22Rv1 (cell line): ENCODE measurements at regions not wholly inside any gene's neighbourhood (a gene's known extent, or its start where the extent isn't known, plus 50 kb on each side); places are given as distances from the start of the nearest gene placed in this dataset.

Experiments used
- ZFX ChIP-seq: fragments of 450-650 bp; IDR thresholded peaks from 2 replicates; pipeline ENCODE4 v1.6.1; 2017; ENCODE audit warnings: antibody characterized with exemption, borderline replicate concordance
- TF ChIP-seq, protein P1 (sequence below): fragments of 450-650 bp; IDR thresholded peaks from 2 replicates; pipeline ENCODE4 v1.5.1; 2017; ENCODE audit warnings: mild to moderate bottlenecking

DNA sequence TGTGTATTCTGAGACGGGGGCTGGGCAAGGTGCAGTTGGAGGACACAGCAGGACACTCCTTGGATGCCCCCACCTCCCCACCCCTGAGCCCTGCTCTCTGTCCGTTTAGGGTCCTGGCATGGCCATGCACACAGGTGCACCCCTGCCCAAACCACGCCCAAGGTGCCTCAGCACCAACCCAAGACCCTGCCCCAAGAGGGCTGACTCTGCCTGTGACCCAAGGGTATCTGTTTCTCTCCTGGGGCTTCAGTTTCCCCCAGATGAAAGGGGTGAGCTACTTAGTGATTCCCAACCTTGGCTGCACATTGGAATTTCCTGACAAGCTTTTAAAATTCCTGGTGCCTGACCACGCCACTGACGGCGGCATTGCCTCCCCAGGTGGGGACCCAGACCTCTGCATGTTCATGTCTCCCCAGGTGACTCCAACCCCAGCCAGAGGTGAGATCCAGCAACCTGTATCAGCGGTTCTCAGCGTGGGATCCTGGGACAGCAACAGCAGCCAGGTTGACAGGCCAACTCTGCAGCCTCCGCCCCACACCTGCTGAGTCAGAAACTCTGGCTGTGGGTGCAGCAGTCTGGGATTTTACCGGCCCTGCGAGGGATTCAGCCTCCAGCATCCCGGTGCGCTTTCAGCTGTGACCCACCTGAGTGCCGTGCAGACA is 483.4 kb downstream of the NPHP4 start:
- TF ChIP-seq, protein P1, sequence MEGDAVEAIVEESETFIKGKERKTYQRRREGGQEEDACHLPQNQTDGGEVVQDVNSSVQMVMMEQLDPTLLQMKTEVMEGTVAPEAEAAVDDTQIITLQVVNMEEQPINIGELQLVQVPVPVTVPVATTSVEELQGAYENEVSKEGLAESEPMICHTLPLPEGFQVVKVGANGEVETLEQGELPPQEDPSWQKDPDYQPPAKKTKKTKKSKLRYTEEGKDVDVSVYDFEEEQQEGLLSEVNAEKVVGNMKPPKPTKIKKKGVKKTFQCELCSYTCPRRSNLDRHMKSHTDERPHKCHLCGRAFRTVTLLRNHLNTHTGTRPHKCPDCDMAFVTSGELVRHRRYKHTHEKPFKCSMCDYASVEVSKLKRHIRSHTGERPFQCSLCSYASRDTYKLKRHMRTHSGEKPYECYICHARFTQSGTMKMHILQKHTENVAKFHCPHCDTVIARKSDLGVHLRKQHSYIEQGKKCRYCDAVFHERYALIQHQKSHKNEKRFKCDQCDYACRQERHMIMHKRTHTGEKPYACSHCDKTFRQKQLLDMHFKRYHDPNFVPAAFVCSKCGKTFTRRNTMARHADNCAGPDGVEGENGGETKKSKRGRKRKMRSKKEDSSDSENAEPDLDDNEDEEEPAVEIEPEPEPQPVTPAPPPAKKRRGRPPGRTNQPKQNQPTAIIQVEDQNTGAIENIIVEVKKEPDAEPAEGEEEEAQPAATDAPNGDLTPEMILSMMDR = no peak
- no peak for TF ChIP-seq ZFX
